A673 (cell line): ENCODE measurements at regions not wholly inside any gene's neighbourhood (a gene's known extent, or its start where the extent isn't known, plus 50 kb on each side); places are given as distances from the start of the nearest gene placed in this dataset.

Source experiments
- BruUV-seq: library from RNA; stranded (reverse); fragments of 400-500 nt; replicated peaks from 2 replicates; lab custom pipeline; 2021; lab: Mats Ljungman, UMichigan
- CTCF ChIA-PET: fragments of 300-600 bp; sonication (Branson Sonifier 250); formaldehyde crosslinking; loops from one replicate; lab custom pipeline; 2022; ENCODE audit warnings: antibody characterized with exemption; lab: Charles Lee
- POLR2A ChIA-PET: fragments of 300-600 bp; sonication (Branson Sonifier 250); formaldehyde crosslinking; loops from one replicate; lab custom pipeline; 2022; ENCODE audit warnings: antibody characterized with exemption; ENCODE audit not compliant: low non-redundant PET; lab: Charles Lee
- DNase-seq: peaks from one replicate; pipeline ENCODE4 v3.0.0-alpha.2; 2015; ENCODE audit warnings: low spot score
- H3K27ac ChIP-seq: fragments of 200-600 bp; sonication (generic); 2 replicates; pipeline ENCODE4 v1.5.1; 2016; ENCODE audit warnings: mixed run types, low read depth, mild to moderate bottlenecking, mixed read lengths, antibody characterized with exemption, low read length; ENCODE audit not compliant: poor library complexity, severe bottlenecking
- H3K27me3 ChIP-seq: fragments of 200-600 bp; sonication (generic); replicated peaks from 2 replicates; pipeline ENCODE4 v1.6.1; 2017; ENCODE audit warnings: mixed run types, low read depth, mild to moderate bottlenecking, mixed read lengths, antibody characterized with exemption, low read length; ENCODE audit not compliant: insufficient read depth, poor library complexity
- H3K36me3 ChIP-seq: fragments of 200-600 bp; sonication (generic); 2 replicates; pipeline ENCODE4 v1.6.1; 2016; ENCODE audit warnings: mixed run types, mild to moderate bottlenecking, mixed read lengths, antibody characterized with exemption, low read length; ENCODE audit not compliant: insufficient read depth, poor library complexity, severe bottlenecking
- H3K4me1 ChIP-seq: fragments of 200-600 bp; sonication (generic); 2 replicates; pipeline ENCODE4 v1.6.1; 2017; ENCODE audit warnings: mixed run types, mild to moderate bottlenecking, mixed read lengths, antibody characterized with exemption, low read length; ENCODE audit not compliant: insufficient read depth, poor library complexity, severe bottlenecking
- H3K4me3 ChIP-seq: fragments of 200-600 bp; sonication (generic); 2 replicates; pipeline ENCODE4 v1.5.1; 2016; ENCODE audit warnings: low read depth, mixed run types, mild to moderate bottlenecking, mixed read lengths, low read length; ENCODE audit not compliant: poor library complexity, severe bottlenecking
- H3K9me3 ChIP-seq: fragments of 200-600 bp; sonication (generic); 2 replicates; pipeline ENCODE4 v1.6.1; 2016; ENCODE audit warnings: mixed run types, low read depth, mild to moderate bottlenecking, mixed read lengths, antibody characterized with exemption, low read length; ENCODE audit not compliant: poor library complexity, severe bottlenecking
- EZH2 ChIP-seq: fragments of 200-600 bp; sonication (generic); IDR thresholded peaks from 2 replicates; pipeline ENCODE4 v1.6.1; 2017; ENCODE audit warnings: borderline replicate concordance, low read depth, mild to moderate bottlenecking, mixed read lengths, antibody characterized with exemption, low read length; ENCODE audit not compliant: poor library complexity, severe bottlenecking
- intact Hi-C: fragments of 100-400 bp; cut with micrococcal nuclease; formaldehyde crosslinking; loops from one replicate; pipeline ENCODE4 v1.10.0; 2022; ENCODE audit not compliant: unreplicated experiment
- TF ChIP-seq, protein P1 (sequence below): fragments of 300-800, 200-600 bp; sonication (generic); conservative IDR thresholded peaks from 2 replicates; pipeline ENCODE4 v1.5.1; 2017; ENCODE audit warnings: low read depth, mild to moderate bottlenecking, antibody characterized with exemption, low read length, moderate library complexity, mixed read lengths

DNA sequence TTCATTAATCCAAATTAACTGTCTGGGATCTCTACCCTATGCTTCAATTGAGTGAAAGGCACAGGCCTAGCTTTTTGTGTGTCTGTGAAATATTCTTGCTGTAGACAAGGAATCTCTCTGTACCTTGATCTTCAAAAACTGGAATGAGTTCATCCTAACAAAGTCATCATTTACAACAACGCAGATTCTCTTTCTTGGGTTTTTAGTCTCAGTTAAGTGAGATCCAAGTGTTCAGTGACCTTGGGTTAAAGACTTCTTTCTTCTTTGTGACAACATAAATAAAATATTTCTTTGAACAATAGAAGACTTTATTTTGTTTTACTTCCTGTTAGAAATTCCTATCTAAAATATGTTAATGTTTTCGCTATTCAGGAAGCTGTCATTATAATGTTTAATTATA lies 192.2 kb upstream of the LMNTD1 start:
- Histone ChIP-seq H3K27me3 (no peaks in the 10 kb centered on the region), H3K9me3 (no peaks in the 10 kb centered on the region), H3K27ac (no peak overlapping the region), H3K4me1 (peaks cover 10% of the 10 kb centered on the region), H3K36me3 (no peaks in the 10 kb centered on the region), H3K4me3 (no peak overlapping the region)
- ChIA-PET CTCF (no interaction called here), POLR2A (no interaction called here)
- peak; percentile 9 for DNase-seq
- no TSS peak for BruUV-seq
- TF ChIP-seq EZH2: no peak
- TF ChIP-seq, protein P1, sequence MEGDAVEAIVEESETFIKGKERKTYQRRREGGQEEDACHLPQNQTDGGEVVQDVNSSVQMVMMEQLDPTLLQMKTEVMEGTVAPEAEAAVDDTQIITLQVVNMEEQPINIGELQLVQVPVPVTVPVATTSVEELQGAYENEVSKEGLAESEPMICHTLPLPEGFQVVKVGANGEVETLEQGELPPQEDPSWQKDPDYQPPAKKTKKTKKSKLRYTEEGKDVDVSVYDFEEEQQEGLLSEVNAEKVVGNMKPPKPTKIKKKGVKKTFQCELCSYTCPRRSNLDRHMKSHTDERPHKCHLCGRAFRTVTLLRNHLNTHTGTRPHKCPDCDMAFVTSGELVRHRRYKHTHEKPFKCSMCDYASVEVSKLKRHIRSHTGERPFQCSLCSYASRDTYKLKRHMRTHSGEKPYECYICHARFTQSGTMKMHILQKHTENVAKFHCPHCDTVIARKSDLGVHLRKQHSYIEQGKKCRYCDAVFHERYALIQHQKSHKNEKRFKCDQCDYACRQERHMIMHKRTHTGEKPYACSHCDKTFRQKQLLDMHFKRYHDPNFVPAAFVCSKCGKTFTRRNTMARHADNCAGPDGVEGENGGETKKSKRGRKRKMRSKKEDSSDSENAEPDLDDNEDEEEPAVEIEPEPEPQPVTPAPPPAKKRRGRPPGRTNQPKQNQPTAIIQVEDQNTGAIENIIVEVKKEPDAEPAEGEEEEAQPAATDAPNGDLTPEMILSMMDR: no peak
- intact Hi-C loops: no loop called here

- POLR2A ChIA-PET: no interaction called here
- no TSS peak for BruUV-seq
- no peak for TF ChIP-seq EZH2
- TF ChIP-seq, protein P1: no peak
- Histone ChIP-seq H3K4me1 (peaks cover 10% of the 10 kb centered on the region), H3K9me3 (no peaks in the 10 kb centered on the region), H3K27me3 (no peaks in the 10 kb centered on the region), H3K4me3 (no peak overlapping the region), H3K27ac (no peak overlapping the region), H3K36me3 (no peaks in the 10 kb centered on the region)
- no peak for DNase-seq
- CTCF ChIA-PET: no interaction called here
- intact Hi-C loops: no loop called here
Measured at GRCh38 chr12:25746131-25746530, 193.0 kb upstream of the LMNTD1 start.

DNA sequence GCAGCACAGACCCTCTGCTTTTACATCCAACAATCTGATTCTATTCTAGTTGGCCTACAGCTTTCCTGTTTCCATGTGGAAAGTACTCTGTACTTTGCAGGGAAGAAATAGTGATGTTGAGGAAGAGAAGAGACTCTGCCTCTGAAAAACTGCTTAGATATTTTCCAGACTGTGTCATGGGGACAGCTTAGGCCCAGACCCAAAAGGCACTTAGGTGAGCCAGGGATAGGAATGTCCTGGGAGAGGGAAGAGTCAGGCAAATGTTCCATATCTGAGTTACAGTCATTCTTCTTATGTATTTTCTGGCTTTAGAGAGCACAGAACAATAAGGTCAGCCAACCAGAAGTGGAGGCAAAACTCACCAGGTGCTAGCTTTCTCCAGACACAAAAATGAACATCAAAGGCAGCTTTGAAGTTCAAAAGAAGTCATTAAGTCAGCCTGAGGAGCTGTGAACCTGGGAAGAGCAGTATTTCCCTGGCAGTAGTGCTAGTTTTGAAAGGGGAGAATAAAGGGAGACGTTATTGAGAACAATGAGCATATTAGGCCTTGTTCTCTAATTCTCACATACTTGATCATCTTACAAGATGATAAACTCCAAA lies 199.7 kb upstream of the LMNTD1 start:
- no peaks in the 10 kb centered on the region for H3K27me3 ChIP-seq
- H3K36me3 ChIP-seq: no peaks in the 10 kb centered on the region
- ChIA-PET POLR2A (no interaction called here), CTCF (no interaction called here)
- TF ChIP-seq EZH2: no peak
- TF ChIP-seq, protein P1: no peak
- intact Hi-C loops: no loop called here
- H3K4me3 ChIP-seq: no peak overlapping the region
- BruUV-seq: no TSS peak
- H3K4me1 ChIP-seq: no peaks in the 10 kb centered on the region
- H3K27ac ChIP-seq: no peak overlapping the region
- DNase-seq: no peak
- H3K9me3 ChIP-seq: no peaks in the 10 kb centered on the region
